Erythroblast (primary cell): ENCODE measurements at regions not wholly inside any gene's neighbourhood (a gene's known extent, or its start where the extent isn't known, plus 50 kb on each side); places are given as distances from the start of the nearest gene placed in this dataset.

Experiments
- GATA1 ChIP-seq: IDR thresholded peaks from 2 replicates; pipeline ENCODE4 v1.6.1; 2011; ENCODE audit warnings: low read depth, mild to moderate bottlenecking, control low read depth, low read length, moderate library complexity
- POLR2A ChIP-seq: IDR thresholded peaks from 2 replicates; pipeline ENCODE4 v1.6.1; 2011; ENCODE audit warnings: mild to moderate bottlenecking, low read length

DNA sequence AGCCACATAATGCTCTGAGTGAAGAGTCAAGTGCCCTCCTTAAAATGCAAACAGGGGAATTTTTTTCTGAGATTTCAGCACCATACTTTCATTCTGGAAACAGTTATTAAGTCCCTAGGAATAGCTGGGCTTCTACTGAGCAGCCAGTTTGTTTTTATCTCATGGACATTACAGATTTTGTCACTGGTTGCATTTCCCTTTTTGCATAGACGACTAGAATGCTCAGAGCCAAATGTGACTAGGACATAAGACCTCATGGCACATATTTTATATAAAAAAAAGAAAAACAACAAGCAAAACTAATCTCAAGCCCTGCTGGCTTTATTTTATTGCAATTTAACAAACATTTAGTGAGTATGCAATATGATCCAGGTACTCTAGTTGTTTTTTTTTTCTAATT, 112.7 kb upstream of the NANOGP8 start:
- TF ChIP-seq POLR2A (no peak), GATA1 (no peak)
